ENCODE measurements at regions not wholly inside any gene's neighbourhood (a gene's known extent, or its start where the extent isn't known, plus 50 kb on each side); places are given as distances from the start of the nearest gene placed in this dataset.

GRCh38 chr4:33825685-33826084, 2418.6 kb downstream of the ARAP2 start:
- TF ChIP-seq CTCF (conservative IDR thresholded peaks at IDR 0.05; ENCODE audit: low read depth, low read length) (no peak), EZH2 (IDR thresholded peaks at IDR 0.05; ENCODE audit: low read length, unreplicated experiment) (no peak)
